ENCODE measurements at regions not wholly inside any gene's neighbourhood (a gene's known extent, or its start where the extent isn't known, plus 50 kb on each side); places are given as distances from the start of the nearest gene placed in this dataset.

DNA sequence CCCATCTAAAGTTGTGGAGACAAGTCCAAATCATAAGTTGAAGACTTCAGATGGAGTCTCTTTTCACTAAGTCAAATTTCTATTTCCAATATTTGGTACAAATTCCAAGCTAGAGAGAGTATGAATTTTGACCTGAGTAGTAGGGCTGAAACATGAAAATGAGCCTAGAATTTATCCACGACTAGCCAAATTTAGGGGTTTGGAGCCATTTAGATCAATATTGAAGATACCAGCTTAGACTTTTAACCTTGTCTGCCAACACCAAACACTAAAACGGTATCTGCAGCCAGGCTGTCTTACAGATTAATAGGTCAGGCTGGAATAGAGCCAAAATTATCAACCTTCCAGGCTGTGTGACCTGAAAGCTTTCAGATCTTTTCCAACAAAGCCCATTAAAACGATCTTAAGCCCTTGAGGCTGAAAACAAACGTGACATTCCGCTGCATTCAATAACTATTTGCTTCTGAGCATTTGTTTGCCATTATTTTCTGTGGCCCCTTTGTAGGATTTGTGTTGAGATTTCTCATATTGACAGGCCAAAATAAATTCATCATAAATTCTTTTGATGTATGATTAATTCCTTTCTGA, 268.7 kb upstream of the DKK2 start:
- no peak for DNase-seq
- no peaks in the 10 kb centered on the region for H3K4me1 Mint-ChIP-seq (ENCODE audit: low read depth, unreplicated experiment)
- H3K27me3 Mint-ChIP-seq (ENCODE audit: unreplicated experiment): no peaks in the 10 kb centered on the region
- H3K9me3 Mint-ChIP-seq (ENCODE audit: unreplicated experiment): no peaks in the 10 kb centered on the region
- TF ChIP-seq, protein P1, sequence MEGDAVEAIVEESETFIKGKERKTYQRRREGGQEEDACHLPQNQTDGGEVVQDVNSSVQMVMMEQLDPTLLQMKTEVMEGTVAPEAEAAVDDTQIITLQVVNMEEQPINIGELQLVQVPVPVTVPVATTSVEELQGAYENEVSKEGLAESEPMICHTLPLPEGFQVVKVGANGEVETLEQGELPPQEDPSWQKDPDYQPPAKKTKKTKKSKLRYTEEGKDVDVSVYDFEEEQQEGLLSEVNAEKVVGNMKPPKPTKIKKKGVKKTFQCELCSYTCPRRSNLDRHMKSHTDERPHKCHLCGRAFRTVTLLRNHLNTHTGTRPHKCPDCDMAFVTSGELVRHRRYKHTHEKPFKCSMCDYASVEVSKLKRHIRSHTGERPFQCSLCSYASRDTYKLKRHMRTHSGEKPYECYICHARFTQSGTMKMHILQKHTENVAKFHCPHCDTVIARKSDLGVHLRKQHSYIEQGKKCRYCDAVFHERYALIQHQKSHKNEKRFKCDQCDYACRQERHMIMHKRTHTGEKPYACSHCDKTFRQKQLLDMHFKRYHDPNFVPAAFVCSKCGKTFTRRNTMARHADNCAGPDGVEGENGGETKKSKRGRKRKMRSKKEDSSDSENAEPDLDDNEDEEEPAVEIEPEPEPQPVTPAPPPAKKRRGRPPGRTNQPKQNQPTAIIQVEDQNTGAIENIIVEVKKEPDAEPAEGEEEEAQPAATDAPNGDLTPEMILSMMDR (IDR thresholded peaks at IDR 0.05; ENCODE audit: partially characterized antibody, unreplicated experiment): no peak
- H3K27ac Mint-ChIP-seq (ENCODE audit: unreplicated experiment): no peak overlapping the region
- H3K36me3 Mint-ChIP-seq (ENCODE audit: unreplicated experiment): no peaks in the 10 kb centered on the region
- no peak overlapping the region for H3K4me3 Mint-ChIP-seq (ENCODE audit: unreplicated experiment)

DNA sequence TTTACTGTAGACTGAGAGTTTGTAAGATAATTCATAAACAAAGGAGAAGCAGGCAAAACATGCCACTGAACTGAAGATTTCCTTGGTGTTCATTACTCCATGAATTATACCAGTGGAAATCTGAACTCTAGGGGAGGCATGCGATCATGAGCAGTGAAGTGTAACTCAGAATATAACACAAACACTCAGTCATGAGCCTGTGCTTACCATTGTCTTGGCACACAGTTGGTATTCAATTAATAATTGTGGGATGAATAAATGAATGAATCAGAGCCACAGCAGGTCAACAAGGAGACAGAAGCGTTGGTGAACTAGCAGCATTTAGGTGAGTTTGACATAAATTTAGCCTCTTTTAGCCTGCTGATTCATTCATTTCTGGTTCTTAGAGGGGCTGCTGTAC, 263.5 kb upstream of the DKK2 start:
- no peak overlapping the region for H3K4me3 Mint-ChIP-seq (ENCODE audit: unreplicated experiment)
- no peak overlapping the region for H3K27ac Mint-ChIP-seq (ENCODE audit: unreplicated experiment)
- peaks cover 4% of the 10 kb centered on the region for H3K36me3 Mint-ChIP-seq (ENCODE audit: unreplicated experiment)
- no peaks in the 10 kb centered on the region for H3K27me3 Mint-ChIP-seq (ENCODE audit: unreplicated experiment)
- peaks cover 2% of the 10 kb centered on the region for H3K9me3 Mint-ChIP-seq (ENCODE audit: unreplicated experiment)
- DNase-seq: no peak
- H3K4me1 Mint-ChIP-seq (ENCODE audit: low read depth, unreplicated experiment): no peaks in the 10 kb centered on the region
- TF ChIP-seq, protein P1 (IDR thresholded peaks at IDR 0.05; ENCODE audit: partially characterized antibody, unreplicated experiment): no peak

DNA sequence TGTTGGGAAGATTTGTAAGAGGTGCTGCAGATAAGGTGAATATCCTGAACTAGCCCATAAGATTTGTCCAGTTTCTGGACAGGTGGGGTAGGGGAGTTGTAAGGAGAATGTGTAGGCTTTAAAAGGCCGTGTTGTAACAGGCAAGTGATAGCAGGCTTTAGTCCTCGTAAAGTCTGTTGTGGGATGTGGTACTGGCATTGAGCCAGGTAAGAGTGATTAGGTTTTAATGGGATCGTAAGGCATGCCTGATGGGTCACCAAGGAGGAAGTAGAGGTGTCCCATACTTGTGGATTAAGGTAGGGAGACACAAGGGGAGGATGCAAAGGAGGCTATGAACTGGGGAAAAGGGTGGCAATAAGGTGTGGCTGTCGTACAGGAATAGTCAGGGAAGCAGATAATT, 256.9 kb upstream of the DKK2 start:
- H3K4me3 Mint-ChIP-seq (ENCODE audit: unreplicated experiment): no peak overlapping the region
- no peaks in the 10 kb centered on the region for H3K4me1 Mint-ChIP-seq (ENCODE audit: low read depth, unreplicated experiment)
- peaks cover 10% of the 10 kb centered on the region for H3K36me3 Mint-ChIP-seq (ENCODE audit: unreplicated experiment)
- H3K27ac Mint-ChIP-seq (ENCODE audit: unreplicated experiment): no peak overlapping the region
- H3K9me3 Mint-ChIP-seq (ENCODE audit: unreplicated experiment): peaks cover 4% of the 10 kb centered on the region
- DNase-seq: no peak
- TF ChIP-seq, protein P1 (IDR thresholded peaks at IDR 0.05; ENCODE audit: partially characterized antibody, unreplicated experiment): no peak
- peaks cover 4% of the 10 kb centered on the region for H3K27me3 Mint-ChIP-seq (ENCODE audit: unreplicated experiment)

DNA sequence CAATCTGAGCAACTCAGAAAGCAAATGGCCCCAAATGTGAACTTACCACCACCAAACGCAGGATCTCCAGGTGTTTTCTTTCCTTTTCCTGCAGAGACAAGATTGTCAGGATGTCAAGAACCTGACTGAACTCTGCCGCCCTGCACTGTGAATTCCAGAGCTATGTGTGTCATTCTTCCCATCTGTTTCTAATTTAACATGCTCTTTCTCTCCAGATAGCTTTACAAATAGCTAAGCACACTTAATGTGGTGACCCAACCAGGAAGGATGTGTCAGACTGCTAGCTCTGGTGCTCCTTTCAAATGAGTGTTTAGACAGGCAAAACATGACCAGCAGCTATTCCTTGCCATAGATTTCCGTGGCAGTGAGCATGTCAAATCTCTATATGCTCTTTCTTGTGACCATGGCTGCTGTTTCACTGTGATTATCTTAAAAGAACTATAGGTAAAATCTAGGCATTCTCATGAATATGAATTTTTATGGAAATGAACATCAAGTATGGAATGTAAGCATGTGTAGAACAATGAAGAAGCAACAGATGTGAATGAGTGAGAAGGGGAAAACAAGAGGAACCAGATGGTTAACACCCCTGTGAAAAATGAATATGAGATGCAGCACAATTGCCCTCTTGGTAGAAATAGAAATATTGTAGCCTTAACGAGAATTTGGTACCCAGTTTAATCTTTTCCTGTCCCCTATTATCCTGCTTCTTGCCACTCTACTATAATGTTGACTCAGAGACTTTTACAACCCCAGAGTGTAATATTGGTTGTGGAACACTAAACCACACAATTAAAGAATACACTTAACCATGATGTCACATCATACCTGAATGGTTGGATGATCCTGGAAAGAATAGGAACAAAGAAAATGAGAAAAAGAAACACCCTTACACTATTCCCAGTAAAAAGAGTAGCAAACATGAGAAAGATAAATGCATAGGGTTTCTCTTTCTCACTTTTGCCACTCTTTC, 247.8 kb upstream of the DKK2 start:
- no peaks in the 10 kb centered on the region for H3K36me3 Mint-ChIP-seq (ENCODE audit: unreplicated experiment)
- no peak for DNase-seq
- no peaks in the 10 kb centered on the region for H3K27me3 Mint-ChIP-seq (ENCODE audit: unreplicated experiment)
- H3K27ac Mint-ChIP-seq (ENCODE audit: unreplicated experiment): no peak overlapping the region
- TF ChIP-seq, protein P1 (IDR thresholded peaks at IDR 0.05; ENCODE audit: partially characterized antibody, unreplicated experiment): no peak
- H3K9me3 Mint-ChIP-seq (ENCODE audit: unreplicated experiment): no peaks in the 10 kb centered on the region
- H3K4me3 Mint-ChIP-seq (ENCODE audit: unreplicated experiment): no peak overlapping the region
- peaks cover 4% of the 10 kb centered on the region for H3K4me1 Mint-ChIP-seq (ENCODE audit: low read depth, unreplicated experiment)

DNA sequence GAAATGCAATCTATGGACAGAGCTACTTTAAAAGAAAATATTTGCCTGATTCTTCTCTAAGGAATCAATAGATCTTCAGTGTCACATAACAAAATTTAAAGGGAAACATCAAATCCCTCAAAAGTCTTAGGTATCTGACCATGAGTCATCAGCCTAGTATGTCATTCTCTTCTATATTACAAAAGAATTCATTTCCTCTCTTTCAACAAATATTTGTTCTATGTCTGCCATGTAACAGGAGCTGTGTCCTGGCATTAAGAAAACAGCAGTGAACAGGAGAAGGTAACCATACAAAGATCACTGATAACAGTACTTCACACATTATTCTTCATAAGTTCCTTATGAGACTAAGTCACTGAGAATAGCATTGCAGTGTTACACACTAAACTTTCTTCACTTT, 243.6 kb upstream of the DKK2 start:
- no peaks in the 10 kb centered on the region for H3K9me3 Mint-ChIP-seq (ENCODE audit: unreplicated experiment)
- no peak overlapping the region for H3K27ac Mint-ChIP-seq (ENCODE audit: unreplicated experiment)
- H3K27me3 Mint-ChIP-seq (ENCODE audit: unreplicated experiment): no peaks in the 10 kb centered on the region
- H3K4me1 Mint-ChIP-seq (ENCODE audit: low read depth, unreplicated experiment): peaks cover 4% of the 10 kb centered on the region
- no peaks in the 10 kb centered on the region for H3K36me3 Mint-ChIP-seq (ENCODE audit: unreplicated experiment)
- no peak overlapping the region for H3K4me3 Mint-ChIP-seq (ENCODE audit: unreplicated experiment)
- no peak for DNase-seq
- TF ChIP-seq, protein P1 (IDR thresholded peaks at IDR 0.05; ENCODE audit: partially characterized antibody, unreplicated experiment): no peak
